GM21825 (cell line): ENCODE measurements at regions not wholly inside any gene's neighbourhood (a gene's known extent, or its start where the extent isn't known, plus 50 kb on each side); places are given as distances from the start of the nearest gene placed in this dataset.

ENCODE experiments used
- ATAC-seq: cut with Tn5 transposase; IDR thresholded peaks from one replicate; pipeline ENCODE4 v1.9.1; 2021; ENCODE audit warnings: mild to moderate bottlenecking, moderate library complexity; ENCODE audit not compliant: unreplicated experiment

GRCh38 chr9:120137186-120137840 lies 442.7 kb downstream of the CDK5RAP2 start:
- ATAC-seq, result no peak

GRCh38 chr9:120136696-120137095 lies 443.3 kb downstream of the CDK5RAP2 start:
- ATAC-seq, result no peak

GRCh38 chr9:120117081-120117480 lies 462.9 kb downstream of the CDK5RAP2 start:
- no peak for ATAC-seq

GRCh38 chr9:120110520-120110919 lies 469.4 kb downstream of the CDK5RAP2 start:
- ATAC-seq, result no peak

- no peak for ATAC-seq
These were observed 470.7 kb downstream of the CDK5RAP2 start for GRCh38 chr9:120109242-120109641.

GRCh38 chr9:120107138-120107537 lies 472.8 kb downstream of the CDK5RAP2 start:
- no peak for ATAC-seq

- no peak for ATAC-seq
These were observed 475.2 kb downstream of the CDK5RAP2 start for GRCh38 chr9:120104771-120105170.

- ATAC-seq, result no peak
These were observed 479.4 kb downstream of the CDK5RAP2 start for GRCh38 chr9:120100595-120100994.

- no peak for ATAC-seq
These were observed 480.9 kb downstream of the CDK5RAP2 start for GRCh38 chr9:120099065-120099464.

GRCh38 chr9:120098584-120098983 lies 481.4 kb downstream of the CDK5RAP2 start:
- ATAC-seq, result no peak

GRCh38 chr9:120091206-120091605 lies 488.8 kb downstream of the CDK5RAP2 start:
- ATAC-seq, result no peak

- ATAC-seq, result no peak
These were observed 499.1 kb downstream of the CDK5RAP2 start for GRCh38 chr9:120080849-120081248.

- no peak for ATAC-seq
These were observed 501.9 kb downstream of the CDK5RAP2 start for GRCh38 chr9:120078112-120078511.

- ATAC-seq, result no peak
These were observed 508.2 kb downstream of the CDK5RAP2 start for GRCh38 chr9:120071760-120072159.

GRCh38 chr9:120066315-120066714 lies 513.7 kb downstream of the CDK5RAP2 start:
- no peak for ATAC-seq

- no peak for ATAC-seq
These were observed 514.8 kb downstream of the CDK5RAP2 start for GRCh38 chr9:120065151-120065550.

GRCh38 chr9:120045011-120045410 lies 535.0 kb downstream of the CDK5RAP2 start:
- no peak for ATAC-seq

GRCh38 chr9:120043448-120043847 lies 536.5 kb downstream of the CDK5RAP2 start:
- no peak for ATAC-seq

GRCh38 chr9:120040896-120041295 lies 539.1 kb downstream of the CDK5RAP2 start:
- no peak for ATAC-seq

- no peak for ATAC-seq
These were observed 541.6 kb downstream of the CDK5RAP2 start for GRCh38 chr9:120038342-120038741.

- ATAC-seq, result no peak
These were observed 547.3 kb downstream of the CDK5RAP2 start for GRCh38 chr9:120032639-120033038.

- ATAC-seq, result no peak
These were observed 549.1 kb downstream of the CDK5RAP2 start for GRCh38 chr9:120030847-120031246.

GRCh38 chr9:120018550-120018949 lies 561.4 kb downstream of the CDK5RAP2 start:
- no peak for ATAC-seq
